NCI-H2171 treated with DMSO at 0.1 percent for 48 hours (cell line): ENCODE measurements at regions not wholly inside any gene's neighbourhood (a gene's known extent, or its start where the extent isn't known, plus 50 kb on each side); places are given as distances from the start of the nearest gene placed in this dataset.

ENCODE experiments used
- DNase-seq: peaks from one replicate; lab custom pipeline; 2025; lab: John Stamatoyannopoulos, UW

GRCh38 chr7:12074889-12075288 lies 136.2 kb upstream of the TMEM106B start:
- DNase-seq, result no peak

GRCh38 chr7:12080006-12080405 lies 131.1 kb upstream of the TMEM106B start:
- DNase-seq, result no peak

GRCh38 chr7:12085516-12085915 lies 125.6 kb upstream of the TMEM106B start:
- DNase-seq, result no peak

- DNase-seq, result no peak
Measured at GRCh38 chr7:12089951-12090756, 120.9 kb upstream of the TMEM106B start.

GRCh38 chr7:12090757-12091221 lies 120.3 kb upstream of the TMEM106B start:
- no peak for DNase-seq

GRCh38 chr7:12091231-12091630 lies 119.9 kb upstream of the TMEM106B start:
- no peak for DNase-seq

- no peak for DNase-seq
Measured at GRCh38 chr7:12092499-12093130, 118.5 kb upstream of the TMEM106B start.

GRCh38 chr7:12093365-12093764 lies 117.7 kb upstream of the TMEM106B start:
- DNase-seq, result no peak

GRCh38 chr7:12094365-12094921 lies 116.7 kb upstream of the TMEM106B start:
- DNase-seq, result no peak

- DNase-seq, result no peak
Measured at GRCh38 chr7:12102126-12102525, 109.0 kb upstream of the TMEM106B start.

GRCh38 chr7:12102527-12102926 lies 108.6 kb upstream of the TMEM106B start:
- no peak for DNase-seq

- DNase-seq, result no peak
Measured at GRCh38 chr7:12103948-12104347, 107.1 kb upstream of the TMEM106B start.

GRCh38 chr7:12107381-12107780 lies 103.7 kb upstream of the TMEM106B start:
- no peak for DNase-seq

- DNase-seq, result no peak
Measured at GRCh38 chr7:12107841-12108254, 103.2 kb upstream of the TMEM106B start.

GRCh38 chr7:12110425-12110824 lies 100.7 kb upstream of the TMEM106B start:
- no peak for DNase-seq

- no peak for DNase-seq
Measured at GRCh38 chr7:12111422-12112405, 99.4 kb upstream of the TMEM106B start.

- DNase-seq, result no peak
Measured at GRCh38 chr7:12117170-12117569, 93.9 kb upstream of the TMEM106B start.

GRCh38 chr7:12119620-12120303 lies 91.3 kb upstream of the TMEM106B start:
- DNase-seq, result peak; percentile 7

- no peak for DNase-seq
Measured at GRCh38 chr7:12120632-12121031, 90.5 kb upstream of the TMEM106B start.

- no peak for DNase-seq
Measured at GRCh38 chr7:12123172-12123571, 87.9 kb upstream of the TMEM106B start.

GRCh38 chr7:12124028-12124427 lies 87.1 kb upstream of the TMEM106B start:
- DNase-seq, result no peak
